OCI-LY1 (cell line): ENCODE measurements at regions not wholly inside any gene's neighbourhood (a gene's known extent, or its start where the extent isn't known, plus 50 kb on each side); places are given as distances from the start of the nearest gene placed in this dataset.

Experiments used
- H2AFZ ChIP-seq: fragments of 200-600 bp; sonication (generic), shearing (Covaris generic); 2 replicates; pipeline ENCODE4 v1.6.0; 2014; ENCODE audit warnings: antibody characterized with exemption, mild to moderate bottlenecking, low read length
- H3F3A ChIP-seq: fragments of 200-600 bp; sonication (generic), shearing (Covaris generic); 2 replicates; pipeline ENCODE4 v1.6.0; 2014; ENCODE audit warnings: mild to moderate bottlenecking, antibody characterized with exemption, low read length, moderate library complexity; ENCODE audit not compliant: insufficient read depth
- H3K27ac ChIP-seq: fragments of 200-600 bp; sonication (generic); 2 replicates; pipeline ENCODE4 v1.5.1; 2014; ENCODE audit warnings: low read length, mixed run types, mild to moderate bottlenecking, low read depth; ENCODE audit not compliant: poor library complexity, severe bottlenecking
- H3K27me3 ChIP-seq: fragments of 200-600 bp; sonication (generic); 2 replicates; pipeline ENCODE4 v1.6.0; 2014; ENCODE audit warnings: antibody characterized with exemption, mild to moderate bottlenecking, low read length, moderate library complexity; ENCODE audit not compliant: insufficient read depth
- H3K36me3 ChIP-seq: fragments of 200-600 bp; sonication (generic); 2 replicates; pipeline ENCODE4 v1.6.1; 2014; ENCODE audit warnings: mild to moderate bottlenecking, antibody characterized with exemption, low read length, moderate library complexity, mixed read lengths; ENCODE audit not compliant: insufficient read depth
- H3K4me1 ChIP-seq: fragments of 200-600 bp; sonication (generic); 2 replicates; pipeline ENCODE4 v1.5.1; 2014; ENCODE audit warnings: mild to moderate bottlenecking, low read length, moderate library complexity; ENCODE audit not compliant: insufficient read depth, severe bottlenecking
- H3K4me2 ChIP-seq: fragments of 200-600 bp; sonication (generic), shearing (Covaris generic); 2 replicates; pipeline ENCODE4 v1.6.1; 2014; ENCODE audit warnings: low read length
- H3K4me3 ChIP-seq: fragments of 200-600 bp; sonication (generic); 2 replicates; pipeline ENCODE4 v1.5.1; 2014; ENCODE audit warnings: low read length, low read depth, mild to moderate bottlenecking, mixed read lengths; ENCODE audit not compliant: poor library complexity, severe bottlenecking
- H3K79me2 ChIP-seq: fragments of 200-600 bp; shearing (Covaris generic); 2 replicates; pipeline ENCODE4 v1.6.1; 2016; ENCODE audit warnings: mixed run types, low read length, mixed read lengths; ENCODE audit not compliant: insufficient read depth
- H3K9ac ChIP-seq: fragments of 200-600 bp; sonication (generic), shearing (Covaris generic); 2 replicates; pipeline ENCODE4 v1.6.1; 2014; ENCODE audit warnings: mild to moderate bottlenecking, low read length, mixed read lengths
- H3K9me2 ChIP-seq: fragments of 200-600 bp; sonication (generic), shearing (Covaris generic); 2 replicates; pipeline ENCODE4 v1.6.1; 2014; ENCODE audit warnings: low read depth, mild to moderate bottlenecking, low read length, mixed read lengths
- H3K9me3 ChIP-seq: fragments of 200-600 bp; shearing (Covaris generic); 2 replicates; pipeline ENCODE4 v1.6.1; 2014; ENCODE audit warnings: low read length, mixed read lengths
- H4K20me1 ChIP-seq: fragments of 200-600 bp; sonication (generic), shearing (Covaris generic); 2 replicates; pipeline ENCODE4 v1.6.0; 2016; ENCODE audit warnings: mild to moderate bottlenecking, low read length; ENCODE audit not compliant: insufficient read depth
- EZH2 ChIP-seq: fragments of 200-600 bp; sonication (generic), shearing (Covaris generic); IDR thresholded peaks from 2 replicates; pipeline ENCODE4 v1.8.0; 2017; ENCODE audit warnings: borderline replicate concordance, mixed run types, mild to moderate bottlenecking, antibody characterized with exemption, low read length, moderate library complexity, mixed read lengths
- TF ChIP-seq, protein P1 (sequence below): fragments of 200-600 bp; sonication (generic), shearing (Covaris generic); IDR thresholded peaks from 2 replicates; pipeline ENCODE4 v1.5.1; 2017; ENCODE audit warnings: mild to moderate bottlenecking, antibody characterized with exemption, low read length, moderate library complexity, mixed read lengths

DNA sequence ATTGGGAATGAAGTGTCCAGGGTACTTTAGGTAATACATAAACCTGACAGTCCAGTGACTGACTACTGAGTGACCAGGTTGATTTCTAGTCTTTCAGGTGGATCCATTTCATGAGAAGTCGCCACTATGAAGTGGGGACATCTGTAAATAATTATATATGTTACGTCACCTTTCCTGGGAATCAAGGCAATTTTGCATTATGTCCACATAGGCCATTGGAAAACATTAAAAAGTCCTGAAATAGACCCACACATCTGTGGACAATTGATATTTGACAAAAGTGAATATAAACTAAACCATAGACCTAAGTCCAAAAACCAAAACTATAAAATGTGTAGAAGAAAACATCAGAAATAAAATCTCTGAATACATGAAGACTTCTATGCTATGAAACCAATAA, 231.5 kb downstream of the C6orf118 start:
- no peak overlapping the region for H3K4me2 ChIP-seq
- H3K9me3 ChIP-seq: no peaks in the 10 kb centered on the region
- no peak overlapping the region for H3K27ac ChIP-seq

GRCh38 chr6:165071906-165072305, 237.5 kb downstream of the C6orf118 start:
- no peak overlapping the region for H3K27ac ChIP-seq
- H3K79me2 ChIP-seq: no peaks in the 10 kb centered on the region
- H3F3A ChIP-seq: no peaks in the 10 kb centered on the region
- no peaks in the 10 kb centered on the region for H3K27me3 ChIP-seq
- TF ChIP-seq EZH2: no peak
- TF ChIP-seq, protein P1, sequence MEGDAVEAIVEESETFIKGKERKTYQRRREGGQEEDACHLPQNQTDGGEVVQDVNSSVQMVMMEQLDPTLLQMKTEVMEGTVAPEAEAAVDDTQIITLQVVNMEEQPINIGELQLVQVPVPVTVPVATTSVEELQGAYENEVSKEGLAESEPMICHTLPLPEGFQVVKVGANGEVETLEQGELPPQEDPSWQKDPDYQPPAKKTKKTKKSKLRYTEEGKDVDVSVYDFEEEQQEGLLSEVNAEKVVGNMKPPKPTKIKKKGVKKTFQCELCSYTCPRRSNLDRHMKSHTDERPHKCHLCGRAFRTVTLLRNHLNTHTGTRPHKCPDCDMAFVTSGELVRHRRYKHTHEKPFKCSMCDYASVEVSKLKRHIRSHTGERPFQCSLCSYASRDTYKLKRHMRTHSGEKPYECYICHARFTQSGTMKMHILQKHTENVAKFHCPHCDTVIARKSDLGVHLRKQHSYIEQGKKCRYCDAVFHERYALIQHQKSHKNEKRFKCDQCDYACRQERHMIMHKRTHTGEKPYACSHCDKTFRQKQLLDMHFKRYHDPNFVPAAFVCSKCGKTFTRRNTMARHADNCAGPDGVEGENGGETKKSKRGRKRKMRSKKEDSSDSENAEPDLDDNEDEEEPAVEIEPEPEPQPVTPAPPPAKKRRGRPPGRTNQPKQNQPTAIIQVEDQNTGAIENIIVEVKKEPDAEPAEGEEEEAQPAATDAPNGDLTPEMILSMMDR: no peak
- H3K4me2 ChIP-seq: no peak overlapping the region
- no peak overlapping the region for H2AFZ ChIP-seq
- no peaks in the 10 kb centered on the region for H3K9me3 ChIP-seq
- H3K4me3 ChIP-seq: no peak overlapping the region
- no peaks in the 10 kb centered on the region for H3K36me3 ChIP-seq
- no peaks in the 10 kb centered on the region for H3K9me2 ChIP-seq
- H3K4me1 ChIP-seq: no peaks in the 10 kb centered on the region
- no peaks in the 10 kb centered on the region for H4K20me1 ChIP-seq
- no peak overlapping the region for H3K9ac ChIP-seq

More for the DNA sequence above, 231.5 kb downstream of the C6orf118 start:
- H3K9ac ChIP-seq: no peak overlapping the region
- H3K36me3 ChIP-seq: no peaks in the 10 kb centered on the region
- H3K4me3 ChIP-seq: no peak overlapping the region
- H2AFZ ChIP-seq: no peak overlapping the region
- H3K79me2 ChIP-seq: no peaks in the 10 kb centered on the region
- no peaks in the 10 kb centered on the region for H3K9me2 ChIP-seq
- no peaks in the 10 kb centered on the region for H3F3A ChIP-seq
- no peaks in the 10 kb centered on the region for H3K4me1 ChIP-seq
- H3K27me3 ChIP-seq: no peaks in the 10 kb centered on the region
- H4K20me1 ChIP-seq: no peaks in the 10 kb centered on the region
- TF ChIP-seq EZH2: no peak
- TF ChIP-seq, protein P1: no peak

DNA sequence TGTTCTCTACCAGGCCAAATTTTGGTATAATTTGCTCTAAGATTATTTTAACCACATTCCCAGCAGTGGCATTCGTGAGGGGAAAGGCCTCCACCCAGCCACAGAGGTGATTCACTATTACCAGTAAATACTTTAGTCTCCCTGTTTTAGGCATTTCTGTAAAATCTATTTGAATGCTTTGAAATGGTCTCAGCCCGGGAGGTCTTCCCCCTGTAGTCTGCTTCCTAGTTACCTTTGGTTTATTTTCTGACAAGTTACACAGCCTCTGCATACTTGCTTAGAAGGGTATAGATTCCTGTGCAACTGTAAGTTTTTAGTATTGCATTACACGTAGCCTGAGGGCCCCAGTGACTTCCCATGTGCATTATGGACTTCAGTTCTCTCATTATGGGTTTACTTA, 248.7 kb downstream of the C6orf118 start:
- H4K20me1 ChIP-seq: no peaks in the 10 kb centered on the region
- H3K27me3 ChIP-seq: no peaks in the 10 kb centered on the region
- H3K27ac ChIP-seq: no peak overlapping the region
- no peaks in the 10 kb centered on the region for H3K4me1 ChIP-seq
- no peak overlapping the region for H3K4me2 ChIP-seq
- H3K79me2 ChIP-seq: no peaks in the 10 kb centered on the region
- no peak for TF ChIP-seq EZH2
- TF ChIP-seq, protein P1: no peak
- no peaks in the 10 kb centered on the region for H3F3A ChIP-seq
- H2AFZ ChIP-seq: no peak overlapping the region
- no peak overlapping the region for H3K9ac ChIP-seq
- no peaks in the 10 kb centered on the region for H3K9me3 ChIP-seq
- no peak overlapping the region for H3K4me3 ChIP-seq
- no peaks in the 10 kb centered on the region for H3K9me2 ChIP-seq
- no peaks in the 10 kb centered on the region for H3K36me3 ChIP-seq
